ENCODE measurements at regions not wholly inside any gene's neighbourhood (a gene's known extent, or its start where the extent isn't known, plus 50 kb on each side); places are given as distances from the start of the nearest gene placed in this dataset.

- Histone ChIP-seq H3K27me3 (ENCODE audit: insufficient read depth, low read length) (no peaks in the 10 kb centered on the region), H2AFZ (ENCODE audit: low read length, unreplicated experiment) (no peak overlapping the region), H3K4me1 (ENCODE audit: control insufficient read depth, insufficient read depth, low read length, unreplicated experiment) (no peaks in the 10 kb centered on the region), H3K36me3 (ENCODE audit: insufficient read depth, low read length) (no peaks in the 10 kb centered on the region), H3K79me2 (ENCODE audit: control insufficient read depth, insufficient read depth, low read length, unreplicated experiment) (no peaks in the 10 kb centered on the region), H3K4me3 (ENCODE audit: low read depth, low read length) (no peak overlapping the region), H3K27ac (ENCODE audit: low read depth, low read length) (no peak overlapping the region)
Measured at GRCh38 chr14:42353315-42353714, 746.6 kb downstream of the LRFN5 start.

- no peaks in the 10 kb centered on the region for H3K4me1 ChIP-seq (ENCODE audit: control insufficient read depth, insufficient read depth, low read length, unreplicated experiment)
- no peaks in the 10 kb centered on the region for H3K27me3 ChIP-seq (ENCODE audit: insufficient read depth, low read length)
- H2AFZ ChIP-seq (ENCODE audit: low read length, unreplicated experiment): no peak overlapping the region
- H3K79me2 ChIP-seq (ENCODE audit: control insufficient read depth, insufficient read depth, low read length, unreplicated experiment): no peaks in the 10 kb centered on the region
- H3K27ac ChIP-seq (ENCODE audit: low read depth, low read length): no peak overlapping the region
- no peak overlapping the region for H3K4me3 ChIP-seq (ENCODE audit: low read depth, low read length)
- H3K36me3 ChIP-seq (ENCODE audit: insufficient read depth, low read length): no peaks in the 10 kb centered on the region
Measured at GRCh38 chr14:42335918-42336317, 729.2 kb downstream of the LRFN5 start.

- no peaks in the 10 kb centered on the region for H3K36me3 ChIP-seq (ENCODE audit: insufficient read depth, low read length)
- no peaks in the 10 kb centered on the region for H3K4me1 ChIP-seq (ENCODE audit: control insufficient read depth, insufficient read depth, low read length, unreplicated experiment)
- H2AFZ ChIP-seq (ENCODE audit: low read length, unreplicated experiment): no peak overlapping the region
- no peak overlapping the region for H3K4me3 ChIP-seq (ENCODE audit: low read depth, low read length)
- no peak overlapping the region for H3K27ac ChIP-seq (ENCODE audit: low read depth, low read length)
- no peaks in the 10 kb centered on the region for H3K79me2 ChIP-seq (ENCODE audit: control insufficient read depth, insufficient read depth, low read length, unreplicated experiment)
- no peaks in the 10 kb centered on the region for H3K27me3 ChIP-seq (ENCODE audit: insufficient read depth, low read length)
Measured at GRCh38 chr14:42334931-42335330, 728.3 kb downstream of the LRFN5 start.

GRCh38 chr14:42323426-42323825, 716.8 kb downstream of the LRFN5 start:
- Histone ChIP-seq H3K36me3 (ENCODE audit: insufficient read depth, low read length) (no peaks in the 10 kb centered on the region), H3K4me3 (ENCODE audit: low read depth, low read length) (no peak overlapping the region), H3K79me2 (ENCODE audit: control insufficient read depth, insufficient read depth, low read length, unreplicated experiment) (no peaks in the 10 kb centered on the region), H3K27me3 (ENCODE audit: insufficient read depth, low read length) (no peaks in the 10 kb centered on the region), H3K4me1 (ENCODE audit: control insufficient read depth, insufficient read depth, low read length, unreplicated experiment) (no peaks in the 10 kb centered on the region), H2AFZ (ENCODE audit: low read length, unreplicated experiment) (no peak overlapping the region), H3K27ac (ENCODE audit: low read depth, low read length) (no peak overlapping the region)

GRCh38 chr14:42322531-42323284, 716.0 kb downstream of the LRFN5 start:
- Histone ChIP-seq H2AFZ (ENCODE audit: low read length, unreplicated experiment) (no peak overlapping the region), H3K4me1 (ENCODE audit: control insufficient read depth, insufficient read depth, low read length, unreplicated experiment) (no peaks in the 10 kb centered on the region), H3K79me2 (ENCODE audit: control insufficient read depth, insufficient read depth, low read length, unreplicated experiment) (no peaks in the 10 kb centered on the region), H3K4me3 (ENCODE audit: low read depth, low read length) (no peak overlapping the region), H3K27me3 (ENCODE audit: insufficient read depth, low read length) (no peaks in the 10 kb centered on the region), H3K36me3 (ENCODE audit: insufficient read depth, low read length) (no peaks in the 10 kb centered on the region), H3K27ac (ENCODE audit: low read depth, low read length) (no peak overlapping the region)

GRCh38 chr14:42319996-42320395, 713.3 kb downstream of the LRFN5 start:
- H3K27ac ChIP-seq (ENCODE audit: low read depth, low read length): no peak overlapping the region
- H3K4me1 ChIP-seq (ENCODE audit: control insufficient read depth, insufficient read depth, low read length, unreplicated experiment): no peaks in the 10 kb centered on the region
- H3K36me3 ChIP-seq (ENCODE audit: insufficient read depth, low read length): no peaks in the 10 kb centered on the region
- H3K4me3 ChIP-seq (ENCODE audit: low read depth, low read length): no peak overlapping the region
- no peaks in the 10 kb centered on the region for H3K79me2 ChIP-seq (ENCODE audit: control insufficient read depth, insufficient read depth, low read length, unreplicated experiment)
- no peaks in the 10 kb centered on the region for H3K27me3 ChIP-seq (ENCODE audit: insufficient read depth, low read length)
- no peak overlapping the region for H2AFZ ChIP-seq (ENCODE audit: low read length, unreplicated experiment)

- no peaks in the 10 kb centered on the region for H3K4me1 ChIP-seq (ENCODE audit: control insufficient read depth, insufficient read depth, low read length, unreplicated experiment)
- no peak overlapping the region for H3K4me3 ChIP-seq (ENCODE audit: low read depth, low read length)
- H3K27ac ChIP-seq (ENCODE audit: low read depth, low read length): no peak overlapping the region
- H3K27me3 ChIP-seq (ENCODE audit: insufficient read depth, low read length): no peaks in the 10 kb centered on the region
- no peaks in the 10 kb centered on the region for H3K36me3 ChIP-seq (ENCODE audit: insufficient read depth, low read length)
- no peak overlapping the region for H2AFZ ChIP-seq (ENCODE audit: low read length, unreplicated experiment)
- no peaks in the 10 kb centered on the region for H3K79me2 ChIP-seq (ENCODE audit: control insufficient read depth, insufficient read depth, low read length, unreplicated experiment)
Measured at GRCh38 chr14:42316693-42317092, 710.0 kb downstream of the LRFN5 start.

GRCh38 chr14:42311876-42312275, 705.2 kb downstream of the LRFN5 start:
- no peaks in the 10 kb centered on the region for H3K27me3 ChIP-seq (ENCODE audit: insufficient read depth, low read length)
- no peak overlapping the region for H3K27ac ChIP-seq (ENCODE audit: low read depth, low read length)
- no peaks in the 10 kb centered on the region for H3K36me3 ChIP-seq (ENCODE audit: insufficient read depth, low read length)
- no peak overlapping the region for H3K4me3 ChIP-seq (ENCODE audit: low read depth, low read length)
- no peaks in the 10 kb centered on the region for H3K4me1 ChIP-seq (ENCODE audit: control insufficient read depth, insufficient read depth, low read length, unreplicated experiment)
- no peaks in the 10 kb centered on the region for H3K79me2 ChIP-seq (ENCODE audit: control insufficient read depth, insufficient read depth, low read length, unreplicated experiment)
- H2AFZ ChIP-seq (ENCODE audit: low read length, unreplicated experiment): no peak overlapping the region

GRCh38 chr14:42307239-42307825, 700.7 kb downstream of the LRFN5 start:
- Histone ChIP-seq H3K79me2 (ENCODE audit: control insufficient read depth, insufficient read depth, low read length, unreplicated experiment) (no peaks in the 10 kb centered on the region), H2AFZ (ENCODE audit: low read length, unreplicated experiment) (no peak overlapping the region), H3K27ac (ENCODE audit: low read depth, low read length) (no peak overlapping the region), H3K4me3 (ENCODE audit: low read depth, low read length) (no peak overlapping the region), H3K27me3 (ENCODE audit: insufficient read depth, low read length) (no peaks in the 10 kb centered on the region), H3K4me1 (ENCODE audit: control insufficient read depth, insufficient read depth, low read length, unreplicated experiment) (no peaks in the 10 kb centered on the region), H3K36me3 (ENCODE audit: insufficient read depth, low read length) (no peaks in the 10 kb centered on the region)

GRCh38 chr14:42299692-42300091, 693.0 kb downstream of the LRFN5 start:
- Histone ChIP-seq H3K36me3 (ENCODE audit: insufficient read depth, low read length) (no peaks in the 10 kb centered on the region), H3K27ac (ENCODE audit: low read depth, low read length) (no peak overlapping the region), H3K4me1 (ENCODE audit: control insufficient read depth, insufficient read depth, low read length, unreplicated experiment) (no peaks in the 10 kb centered on the region), H2AFZ (ENCODE audit: low read length, unreplicated experiment) (no peak overlapping the region), H3K27me3 (ENCODE audit: insufficient read depth, low read length) (no peaks in the 10 kb centered on the region), H3K79me2 (ENCODE audit: control insufficient read depth, insufficient read depth, low read length, unreplicated experiment) (no peaks in the 10 kb centered on the region), H3K4me3 (ENCODE audit: low read depth, low read length) (no peak overlapping the region)

GRCh38 chr14:42293180-42293579, 686.5 kb downstream of the LRFN5 start:
- H3K36me3 ChIP-seq (ENCODE audit: insufficient read depth, low read length): no peaks in the 10 kb centered on the region

More at GRCh38 chr14:42293180-42293579, 686.5 kb downstream of the LRFN5 start:
- no peaks in the 10 kb centered on the region for H3K4me1 ChIP-seq (ENCODE audit: control insufficient read depth, insufficient read depth, low read length, unreplicated experiment)
- H3K4me3 ChIP-seq (ENCODE audit: low read depth, low read length): no peak overlapping the region
- H3K27me3 ChIP-seq (ENCODE audit: insufficient read depth, low read length): no peaks in the 10 kb centered on the region
- H3K27ac ChIP-seq (ENCODE audit: low read depth, low read length): no peak overlapping the region
- no peaks in the 10 kb centered on the region for H3K79me2 ChIP-seq (ENCODE audit: control insufficient read depth, insufficient read depth, low read length, unreplicated experiment)
- no peak overlapping the region for H2AFZ ChIP-seq (ENCODE audit: low read length, unreplicated experiment)

Data from ACC112 (cell line).